Activated CD8-positive, alpha-beta memory T cell treated with anti-CD3 and anti-CD28 coated beads for 24 hours (primary cell): ENCODE measurements at regions not wholly inside any gene's neighbourhood (a gene's known extent, or its start where the extent isn't known, plus 50 kb on each side); places are given as distances from the start of the nearest gene placed in this dataset.

Experiments
- DNase-seq: peaks from one replicate; pipeline ENCODE4 v3.0.0-alpha.2; 2020

- DNase-seq: no peak
Observed at GRCh38 chr18:10059610-10060468, 146.0 kb downstream of the VAPA start.

GRCh38 chr18:10060469-10060782 is 146.6 kb downstream of the VAPA start:
- no peak for DNase-seq

GRCh38 chr18:10060841-10061240 is 147.0 kb downstream of the VAPA start:
- no peak for DNase-seq

GRCh38 chr18:10061566-10062140 is 147.8 kb downstream of the VAPA start:
- DNase-seq: no peak

- DNase-seq: no peak
Observed at GRCh38 chr18:10062302-10063300, 148.8 kb downstream of the VAPA start.

- DNase-seq: no peak
Observed at GRCh38 chr18:10063489-10063888, 149.7 kb downstream of the VAPA start.

- DNase-seq: no peak
Observed at GRCh38 chr18:10064267-10064666, 150.5 kb downstream of the VAPA start.

- no peak for DNase-seq
Observed at GRCh38 chr18:10065296-10065695, 151.5 kb downstream of the VAPA start.

GRCh38 chr18:10067670-10068659 is 154.1 kb downstream of the VAPA start:
- DNase-seq: no peak

GRCh38 chr18:10068766-10069567 is 155.2 kb downstream of the VAPA start:
- no peak for DNase-seq

GRCh38 chr18:10070561-10071000 is 156.8 kb downstream of the VAPA start:
- DNase-seq: no peak

GRCh38 chr18:10072671-10073175 is 158.9 kb downstream of the VAPA start:
- DNase-seq: no peak

- no peak for DNase-seq
Observed at GRCh38 chr18:10074110-10074509, 160.3 kb downstream of the VAPA start.

GRCh38 chr18:10074728-10075127 is 160.9 kb downstream of the VAPA start:
- DNase-seq: no peak

- no peak for DNase-seq
Observed at GRCh38 chr18:10076502-10077030, 162.8 kb downstream of the VAPA start.

- DNase-seq: no peak
Observed at GRCh38 chr18:10077986-10078385, 164.2 kb downstream of the VAPA start.

- DNase-seq: no peak
Observed at GRCh38 chr18:10080372-10080771, 166.6 kb downstream of the VAPA start.

GRCh38 chr18:10081492-10081891 is 167.7 kb downstream of the VAPA start:
- no peak for DNase-seq

- no peak for DNase-seq
Observed at GRCh38 chr18:10085416-10085815, 171.6 kb downstream of the VAPA start.

- DNase-seq: no peak
Observed at GRCh38 chr18:10085876-10086275, 172.1 kb downstream of the VAPA start.
